ENCODE measurements at regions not wholly inside any gene's neighbourhood (a gene's known extent, or its start where the extent isn't known, plus 50 kb on each side); places are given as distances from the start of the nearest gene placed in this dataset.
"Not testable (repeated sequence)": the region's sequence is repeated elsewhere in the genome, so short reads cannot be mapped to it uniquely, and the experiment has no call there.

DNA sequence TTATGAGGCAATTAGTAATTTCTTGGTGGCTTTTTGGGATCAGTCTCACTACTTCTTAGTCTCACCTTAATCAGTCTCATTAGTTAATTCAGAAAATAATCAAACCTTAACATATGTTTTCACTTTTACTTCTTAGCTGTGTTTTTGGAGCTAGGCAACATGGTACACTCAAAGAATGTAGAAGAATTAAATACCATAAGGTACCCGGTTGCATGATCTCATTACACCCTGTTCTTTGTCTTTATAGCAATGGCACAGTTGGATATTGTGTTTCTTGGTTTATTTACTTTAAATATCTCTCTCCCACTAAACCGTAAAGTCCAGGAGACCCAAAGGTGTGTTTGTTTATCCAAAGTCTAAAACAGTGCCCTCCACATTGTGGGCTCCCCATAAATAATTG lies 132.3 kb downstream of the TNFSF18 start:
- DNase-seq (ENCODE audit: low spot score) = no peak

DNA sequence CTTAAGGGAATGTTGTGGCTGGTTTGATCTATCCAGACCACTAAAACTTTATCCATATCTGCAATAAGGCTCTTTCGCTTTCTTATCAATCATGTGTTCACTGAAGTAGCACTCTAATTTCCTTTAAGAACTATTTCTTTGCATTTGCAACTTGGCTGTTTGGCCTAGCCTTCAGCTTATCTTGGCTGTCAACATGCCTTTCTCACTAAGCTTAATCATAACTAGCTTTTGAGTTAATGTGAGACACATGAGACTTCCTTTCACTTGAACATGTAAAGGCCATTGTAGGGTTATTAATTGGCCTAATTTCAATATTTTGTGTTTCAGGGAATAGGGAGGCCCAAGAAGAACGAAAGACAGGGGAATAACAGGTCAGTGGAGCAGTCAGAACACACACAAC lies 124.7 kb downstream of the TNFSF18 start:
- DNase-seq (ENCODE audit: low spot score) = no peak

DNA sequence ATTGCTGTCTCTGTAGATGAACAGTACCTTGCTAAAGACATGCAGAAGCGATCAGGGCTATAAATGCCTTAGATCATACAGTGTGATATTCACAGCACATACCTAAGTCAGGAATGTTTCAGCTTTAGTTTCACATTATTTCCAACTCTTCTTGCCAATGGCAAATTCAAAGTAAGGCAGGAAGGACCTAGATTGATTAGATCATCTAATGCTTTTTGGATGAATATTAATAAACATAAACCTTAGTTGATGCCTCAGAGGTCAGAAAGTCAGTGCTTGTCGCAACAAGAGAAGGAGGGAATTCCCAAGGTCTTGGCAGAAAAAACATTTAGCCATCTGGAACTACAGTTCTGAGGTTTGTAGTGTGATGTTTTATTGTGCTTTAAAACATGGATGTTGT lies 122.3 kb downstream of the TNFSF18 start:
- no peak for DNase-seq (ENCODE audit: low spot score)

DNA sequence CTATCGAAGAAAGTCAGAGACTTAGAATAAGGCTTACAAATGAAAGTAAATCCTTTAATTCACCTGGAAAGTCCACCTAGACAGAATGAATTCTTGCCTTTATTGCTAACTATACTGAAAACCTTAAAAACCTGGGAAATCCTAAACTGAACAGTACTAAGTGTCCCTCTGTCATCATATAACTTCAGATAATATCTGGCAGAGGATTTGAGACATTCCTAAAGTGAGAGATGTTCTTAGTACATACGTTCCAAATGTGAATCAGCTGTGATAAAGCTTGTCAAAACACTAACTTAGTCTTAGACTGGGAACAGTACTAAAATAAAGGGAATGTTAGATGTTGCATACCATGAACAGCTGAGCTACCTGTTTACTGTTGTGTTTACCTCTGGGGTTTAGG lies 121.7 kb downstream of the TNFSF18 start:
- no peak for DNase-seq (ENCODE audit: low spot score)

DNA sequence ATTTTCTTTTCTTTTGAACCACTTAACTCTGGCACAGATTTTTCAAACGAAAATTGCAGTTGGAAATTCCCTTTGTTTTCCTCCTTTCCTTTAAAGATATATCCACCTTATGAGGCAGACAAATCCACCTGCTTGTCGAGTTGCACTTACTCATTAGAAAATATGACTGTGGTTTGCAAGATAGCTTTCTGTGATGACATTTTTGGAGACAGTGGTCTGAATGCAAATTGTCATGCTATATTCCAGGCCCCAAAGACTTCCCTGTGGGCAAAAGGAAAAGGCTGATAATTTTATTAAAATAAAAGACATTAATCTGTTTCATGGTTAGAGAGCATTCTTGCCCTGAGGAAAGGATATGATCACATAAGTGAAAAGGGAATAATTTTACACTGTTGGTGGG lies 120.6 kb downstream of the TNFSF18 start:
- no peak for DNase-seq (ENCODE audit: low spot score)

DNA sequence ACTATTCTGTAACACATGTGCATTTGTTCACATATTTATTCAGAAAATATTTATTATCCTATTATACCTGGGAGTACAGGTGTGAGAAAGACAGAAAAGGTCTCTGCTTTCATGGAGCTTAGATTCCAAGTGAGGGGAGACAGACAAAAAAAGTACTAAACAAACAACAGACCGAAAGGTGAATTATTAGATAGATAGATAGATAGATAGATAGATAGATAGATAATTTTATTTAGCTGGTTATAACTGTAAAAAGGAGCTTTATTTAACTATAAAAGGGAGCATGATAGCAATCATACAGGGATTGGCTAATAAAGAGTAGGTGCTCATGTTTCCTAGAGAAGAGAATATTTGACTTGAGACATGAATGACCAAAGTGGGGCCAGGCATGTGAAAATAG lies 119.4 kb downstream of the TNFSF18 start:
- no peak for DNase-seq (ENCODE audit: low spot score)

DNA sequence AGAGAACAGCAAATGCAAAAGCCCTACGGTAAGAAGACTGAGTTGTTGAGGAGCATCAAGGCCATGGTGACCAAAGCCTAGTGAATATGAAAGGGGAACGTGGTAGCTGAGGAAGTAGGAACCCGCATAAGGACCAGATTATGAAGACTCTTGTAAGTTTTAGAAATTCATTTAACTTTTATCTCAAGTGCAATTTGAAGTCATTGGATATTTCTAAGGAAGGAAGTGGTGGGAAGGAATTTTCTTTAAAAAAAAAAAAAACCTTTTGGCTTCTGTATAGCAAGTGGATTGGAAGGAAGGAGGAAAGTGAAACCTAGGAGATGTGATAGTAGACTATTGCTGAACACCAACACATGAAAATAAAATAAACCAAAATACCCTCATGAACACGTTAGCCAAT lies 119.0 kb downstream of the TNFSF18 start:
- no peak for DNase-seq (ENCODE audit: low spot score)

DNA sequence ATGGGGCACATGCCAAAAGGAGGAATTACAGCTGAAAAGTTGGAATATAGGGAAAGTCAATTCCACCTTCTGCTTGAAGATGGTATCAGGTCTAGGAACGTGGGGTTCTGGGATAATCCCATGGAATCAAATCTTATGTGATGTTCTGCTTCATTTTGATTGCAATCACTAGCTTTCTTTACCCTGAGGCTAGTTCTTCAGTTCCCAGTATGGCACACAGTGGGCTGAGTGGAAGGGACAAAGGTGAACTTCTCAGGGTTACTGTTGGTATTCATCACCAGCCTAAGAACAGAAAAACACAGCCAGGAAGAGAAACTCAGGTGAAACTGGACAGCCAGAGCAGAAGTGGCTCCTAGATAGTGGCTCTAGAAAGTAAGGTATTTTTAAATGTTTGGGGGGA lies 117.8 kb downstream of the TNFSF18 start:
- DNase-seq (ENCODE audit: low spot score) = no peak

DNA sequence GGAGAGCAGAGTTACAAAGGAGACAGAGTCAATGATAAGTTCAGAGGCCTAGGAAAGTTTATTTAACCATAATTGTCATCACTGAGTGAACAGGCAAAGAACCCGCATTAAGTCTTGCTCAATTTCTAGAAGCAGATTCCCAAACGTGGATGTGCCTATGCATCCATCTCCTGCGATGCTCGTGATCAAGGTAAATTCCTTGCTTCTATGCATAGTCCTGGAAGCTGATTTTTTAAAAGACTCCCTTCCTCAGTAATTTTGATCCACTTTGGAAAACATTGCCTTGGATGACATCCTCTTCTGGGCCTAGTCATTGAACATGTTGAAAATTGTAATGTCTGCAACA lies 116.4 kb downstream of the TNFSF18 start:
- DNase-seq (ENCODE audit: low spot score) = no peak

DNA sequence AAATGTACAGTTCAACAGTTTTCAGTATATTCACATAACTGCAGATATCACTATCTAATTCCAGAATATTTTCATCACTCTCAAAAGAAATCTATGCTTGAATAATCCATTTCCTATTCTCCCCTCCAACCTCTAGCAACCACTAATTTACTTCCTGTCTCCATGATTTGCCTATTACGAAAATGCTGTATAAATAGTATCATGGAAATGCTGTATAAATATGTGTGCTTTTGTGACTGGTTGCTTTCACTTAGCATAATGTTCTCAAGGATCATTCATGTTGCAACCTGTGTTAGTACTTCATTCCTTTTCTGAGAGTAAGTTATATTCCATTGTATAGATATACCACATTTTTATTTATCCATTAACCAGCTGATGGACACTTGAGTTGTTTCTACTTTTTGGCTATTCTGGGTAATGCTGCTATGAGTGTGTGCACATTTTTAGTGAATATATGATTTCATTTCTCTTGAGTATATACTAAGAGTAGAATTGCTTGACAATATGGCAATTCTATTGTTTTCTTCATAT lies 115.6 kb downstream of the TNFSF18 start:
- no peak for DNase-seq (ENCODE audit: low spot score)

DNA sequence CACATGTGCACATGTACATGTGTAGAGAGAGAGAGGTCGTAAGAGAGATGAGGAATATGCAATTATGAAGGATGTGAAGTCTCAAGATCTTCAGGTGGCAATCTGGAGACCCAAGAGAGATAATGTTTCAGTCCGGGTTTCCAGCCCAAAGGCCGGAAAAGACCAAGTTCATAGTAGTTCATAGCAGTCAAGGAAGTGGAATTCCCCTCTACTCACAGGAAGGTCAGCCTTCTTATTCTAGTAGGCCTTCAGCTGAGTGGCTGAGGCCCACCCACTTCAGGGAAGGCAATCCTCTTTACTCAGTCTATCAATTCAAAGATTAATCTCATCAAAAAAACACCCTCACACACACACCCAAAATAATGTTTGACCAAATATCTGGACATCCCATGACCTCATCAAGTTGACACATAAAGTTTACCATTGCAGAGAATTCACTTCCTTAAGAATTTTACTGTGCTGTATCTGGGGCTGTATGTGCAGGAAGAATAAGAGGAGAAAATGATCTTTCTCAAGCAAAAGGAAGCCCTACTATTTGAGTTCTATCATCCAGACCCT lies 114.6 kb downstream of the TNFSF18 start:
- no peak for DNase-seq (ENCODE audit: low spot score)

DNA sequence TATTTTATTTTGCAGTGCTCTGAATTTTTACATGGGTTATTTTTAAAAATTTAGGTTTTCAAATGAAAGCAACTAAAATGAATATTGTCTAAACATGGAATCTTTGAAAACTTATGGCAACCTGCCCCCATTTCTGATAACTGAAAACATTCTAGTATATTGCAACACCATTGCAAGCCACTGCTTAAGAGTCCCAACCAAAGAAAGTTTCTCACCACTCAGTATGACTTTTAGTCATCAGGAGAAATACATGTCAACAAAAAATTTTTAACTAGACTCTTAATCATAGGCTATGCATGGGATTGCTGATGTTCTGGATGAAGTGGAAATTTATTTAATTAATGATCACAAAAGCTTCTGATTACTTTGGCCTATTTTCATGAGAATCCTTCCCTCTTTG lies 112.1 kb downstream of the TNFSF18 start:
- DNase-seq (ENCODE audit: low spot score) = no peak

DNA sequence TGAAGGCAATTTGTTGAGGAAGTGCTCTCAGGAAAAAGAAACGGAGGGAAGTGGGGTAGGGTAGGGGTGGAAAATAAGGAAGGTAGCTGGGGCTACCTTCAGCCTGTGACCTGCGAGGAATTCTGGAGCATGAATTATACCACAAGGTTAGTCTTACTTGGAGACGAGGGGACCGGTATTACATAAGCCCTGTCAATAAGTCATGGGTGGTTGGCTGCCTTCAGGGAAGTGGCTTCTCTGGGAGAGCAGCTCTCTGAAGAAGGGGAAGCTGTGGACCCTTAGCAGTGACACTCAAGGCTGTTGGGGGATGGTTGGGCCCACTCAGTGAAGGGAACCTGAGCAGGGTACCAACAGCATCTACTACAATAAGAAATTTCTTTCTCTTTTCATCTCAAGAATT lies 111.3 kb downstream of the TNFSF18 start:
- DNase-seq (ENCODE audit: low spot score) = no peak

DNA sequence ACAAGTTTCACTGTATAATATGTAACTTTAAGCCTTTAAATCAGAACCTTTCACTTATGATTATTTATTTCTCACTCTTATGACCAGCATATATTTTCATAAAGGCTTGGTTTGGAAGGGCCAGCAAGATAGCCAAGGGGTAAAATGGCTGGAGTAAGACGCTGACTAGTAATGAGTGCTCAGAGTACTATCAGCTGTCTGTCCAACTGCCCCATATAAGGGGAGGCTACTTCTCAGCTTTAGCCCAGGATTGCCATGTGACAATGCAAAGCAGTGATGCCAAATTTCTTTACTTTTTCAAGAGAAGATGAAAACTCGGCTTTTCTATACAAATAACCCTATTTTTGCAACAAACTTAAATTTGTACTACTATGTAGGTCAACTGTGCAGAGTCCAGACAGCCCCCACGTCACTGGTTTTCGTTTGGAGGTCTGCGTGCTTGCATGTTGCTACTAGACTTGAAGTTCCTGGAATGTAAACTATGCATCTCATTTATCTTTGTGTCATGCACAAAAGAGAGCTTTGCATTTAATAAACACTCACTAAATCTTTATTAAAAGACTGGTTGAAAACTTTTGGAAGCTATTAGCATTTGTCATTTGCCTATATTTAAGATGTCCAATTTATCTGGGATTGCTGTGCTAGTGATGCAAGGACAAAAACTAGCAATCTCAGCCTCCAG lies 110.4 kb downstream of the TNFSF18 start:
- no peak for DNase-seq (ENCODE audit: low spot score)

DNA sequence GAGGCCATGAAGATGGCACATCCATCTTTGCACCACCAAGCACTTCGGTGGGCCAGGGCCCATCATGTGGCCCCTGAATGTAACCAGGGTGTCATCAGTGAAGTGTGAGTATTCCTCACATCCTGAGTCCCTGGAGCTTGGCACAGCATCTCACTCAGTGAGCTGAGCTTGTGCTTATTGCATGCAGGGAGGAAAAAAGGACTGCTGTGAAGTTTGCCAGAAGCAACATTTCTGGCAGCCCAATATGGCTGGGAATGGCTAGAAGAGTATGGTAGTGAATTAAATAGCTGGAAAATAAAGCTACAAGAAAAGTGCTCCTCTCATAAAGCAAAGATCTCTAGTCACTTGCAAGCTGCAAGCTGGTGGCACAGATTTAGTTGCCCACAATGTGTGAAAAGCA lies 109.3 kb downstream of the TNFSF18 start:
- no peak for DNase-seq (ENCODE audit: low spot score)

DNA sequence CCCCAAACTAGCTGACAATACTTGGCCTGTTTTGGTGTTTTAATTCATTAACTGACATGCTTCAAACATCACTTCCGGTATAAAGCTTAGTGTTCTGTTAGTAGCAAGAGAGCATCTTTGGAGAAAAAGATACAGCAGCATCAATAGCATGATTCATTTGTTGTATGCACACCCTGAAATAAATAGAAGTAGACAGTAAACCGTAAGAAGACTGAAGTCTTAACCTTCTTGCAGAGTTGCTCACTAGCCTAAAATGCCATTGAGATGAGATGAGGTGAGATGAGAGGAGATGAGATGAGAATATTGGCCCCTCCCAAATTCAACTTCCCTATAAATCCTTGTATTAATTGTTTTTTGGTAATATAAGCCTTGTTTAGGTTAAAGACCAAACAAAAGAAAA lies 108.8 kb downstream of the TNFSF18 start:
- no peak for DNase-seq (ENCODE audit: low spot score)

DNA sequence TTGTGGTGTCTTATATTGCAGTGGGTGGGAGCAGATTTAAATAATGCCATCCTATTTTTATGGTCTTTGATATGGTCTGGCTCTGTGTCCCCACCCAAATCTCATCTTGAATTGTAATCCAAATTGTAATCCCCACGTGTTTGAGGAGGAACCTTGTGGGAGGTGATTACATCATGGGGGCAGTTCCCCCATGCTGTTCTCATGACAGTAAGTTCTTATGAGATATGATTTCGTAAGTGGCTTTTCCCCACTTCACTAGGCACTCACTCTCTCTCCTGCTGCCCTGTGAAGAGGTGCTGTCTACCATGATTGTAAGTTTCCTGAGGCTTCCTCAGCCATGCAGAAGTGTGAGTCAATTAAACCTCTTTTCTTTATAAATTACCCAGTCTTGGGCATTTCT lies 107.6 kb downstream of the TNFSF18 start:
- not testable (repeated sequence) for DNase-seq (ENCODE audit: low spot score)

DNA sequence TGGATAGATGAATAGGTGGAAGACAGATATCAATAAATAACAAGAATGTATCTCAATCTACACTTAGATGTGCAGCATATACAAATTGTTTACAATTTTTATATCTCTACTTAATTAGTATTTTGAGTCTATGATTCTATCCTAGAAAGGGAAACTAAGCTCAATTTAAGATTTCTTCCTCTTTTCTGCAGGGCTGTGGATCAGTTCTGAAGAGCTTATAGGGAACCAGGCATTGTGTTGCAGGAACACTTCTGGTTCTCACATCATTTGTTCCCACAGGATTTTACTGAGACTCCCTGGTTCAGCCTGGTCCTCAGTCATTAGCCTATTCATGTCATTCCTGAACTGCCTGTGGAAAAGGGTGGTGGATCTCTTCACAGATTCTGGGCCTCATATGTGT lies 105.8 kb downstream of the TNFSF18 start:
- no peak for DNase-seq (ENCODE audit: low spot score)

DNA sequence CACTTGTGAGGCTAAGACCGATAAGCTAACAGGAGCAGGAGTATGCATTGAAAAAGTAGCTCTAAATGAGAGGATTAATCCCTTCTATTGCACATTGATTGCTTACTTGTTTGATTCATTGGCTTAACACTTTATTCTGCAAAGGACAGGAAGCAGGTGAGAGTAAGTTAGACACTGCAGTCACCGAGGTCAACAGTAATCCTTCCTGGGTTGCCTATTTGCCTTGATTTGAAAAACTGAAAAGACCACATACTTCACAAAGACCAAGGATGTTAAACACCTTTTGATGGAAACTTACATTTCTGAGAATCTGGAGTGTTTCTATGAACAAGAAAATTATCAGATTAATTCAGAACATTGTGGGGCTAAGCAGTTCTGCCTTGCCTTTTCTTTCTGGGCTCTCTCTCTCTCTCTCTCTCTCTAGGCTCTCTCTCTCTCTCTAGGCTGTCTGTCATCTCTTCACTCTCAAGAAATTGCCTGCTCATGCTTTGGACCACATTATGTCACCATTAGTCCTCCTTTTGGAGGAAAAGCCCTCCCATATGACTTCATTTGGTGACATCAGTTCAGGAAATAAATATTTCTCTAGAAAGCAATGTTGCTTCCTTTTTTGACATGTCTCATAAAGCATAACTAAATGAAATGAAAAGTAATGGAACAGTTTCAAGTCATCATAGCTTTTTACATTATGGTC lies 103.8 kb downstream of the TNFSF18 start:
- no peak for DNase-seq (ENCODE audit: low spot score)

DNA sequence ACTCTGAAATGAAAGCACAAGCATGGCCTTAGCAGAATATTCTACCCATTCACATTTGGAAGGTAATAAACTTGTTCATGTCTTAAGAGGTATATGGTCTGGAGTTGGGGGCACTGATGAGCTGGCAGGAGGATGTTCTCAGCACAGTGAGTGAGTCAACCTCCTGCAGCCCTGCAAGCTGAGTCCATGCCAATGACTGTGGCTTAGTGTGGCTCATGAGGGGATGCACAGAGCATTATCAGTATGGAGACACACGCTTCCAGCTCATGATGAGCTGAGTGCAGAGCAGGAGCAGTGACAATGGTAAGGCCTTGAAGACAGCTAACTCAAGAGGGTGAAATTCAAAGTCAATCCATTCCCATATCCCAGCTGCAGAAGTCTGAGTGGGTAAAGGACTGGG lies 102.3 kb downstream of the TNFSF18 start:
- no peak for DNase-seq (ENCODE audit: low spot score)

DNA sequence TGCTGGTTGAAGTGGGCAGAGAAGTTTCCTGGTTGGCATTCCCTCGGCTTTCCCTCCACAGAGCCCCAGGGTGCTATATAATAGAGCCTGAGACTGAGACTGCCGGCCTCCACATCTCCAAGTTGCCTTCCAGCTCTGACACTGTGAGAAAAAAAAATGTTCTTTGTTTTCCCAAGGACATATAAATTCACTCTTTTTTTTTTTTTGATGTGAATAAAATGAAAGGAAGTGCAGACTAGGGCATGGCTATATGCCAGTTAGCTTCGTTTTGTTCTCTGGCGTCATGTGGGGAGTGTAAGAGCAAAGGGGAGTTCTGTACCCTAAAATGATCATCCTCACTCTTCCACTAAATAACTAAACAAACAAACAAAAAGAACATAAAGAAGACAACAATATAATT lies 101.6 kb downstream of the TNFSF18 start:
- DNase-seq (ENCODE audit: low spot score) = no peak

DNA sequence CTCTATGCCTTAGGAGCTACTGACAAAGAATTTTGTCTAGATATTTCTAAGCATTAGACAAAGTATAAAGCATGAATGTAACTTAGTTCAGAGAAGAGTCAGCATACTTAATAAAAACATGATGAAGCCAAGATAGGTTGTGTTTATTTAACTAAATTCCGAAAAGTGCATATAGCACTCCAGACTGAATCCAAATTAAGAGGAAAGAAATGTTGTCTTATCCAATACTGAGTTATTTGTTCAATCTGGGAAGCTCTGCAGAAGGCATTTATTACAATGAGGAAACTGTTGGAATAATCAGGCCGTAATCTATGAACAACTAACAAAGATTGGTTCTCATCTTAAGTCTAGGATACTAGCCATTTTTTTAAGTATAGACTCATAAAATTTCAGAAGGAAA lies 100.2 kb downstream of the TNFSF18 start:
- no peak for DNase-seq (ENCODE audit: low spot score)

DNA sequence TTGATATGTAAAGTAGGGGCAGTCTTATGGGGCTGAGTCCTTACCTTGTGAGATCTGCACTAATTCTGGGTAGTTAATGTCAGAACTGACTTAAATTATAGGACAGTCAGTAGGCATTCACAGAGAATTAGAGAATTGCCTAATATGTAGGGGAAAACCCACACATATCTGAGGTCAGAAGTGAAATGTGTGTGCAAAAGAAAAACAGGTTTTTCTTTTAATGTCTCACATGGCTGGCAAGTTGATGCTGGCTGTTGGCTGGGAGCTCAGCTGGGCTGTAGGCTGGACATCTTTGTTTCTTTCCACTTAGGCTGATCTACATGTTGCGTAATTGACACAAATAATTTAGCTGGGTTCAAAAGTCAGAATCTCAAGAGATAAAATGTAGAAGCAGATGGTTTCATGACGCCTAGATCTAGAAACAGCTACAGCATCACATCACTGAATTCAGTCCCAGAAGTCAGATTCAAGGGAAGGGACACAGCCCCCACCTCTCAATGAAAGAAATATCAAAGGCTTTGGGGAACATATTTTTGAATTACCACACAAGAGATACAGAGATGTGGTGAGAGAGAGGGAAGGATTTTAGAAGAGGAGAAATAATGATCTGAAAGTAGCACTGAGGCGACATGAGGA lies 98.9 kb downstream of the TNFSF18 start:
- no peak for DNase-seq (ENCODE audit: low spot score)

Measured in putamen (tissue), 1 donor.